ENCODE measurements at regions not wholly inside any gene's neighbourhood (a gene's known extent, or its start where the extent isn't known, plus 50 kb on each side); places are given as distances from the start of the nearest gene placed in this dataset.
A peak's percentile ranks its signal among the peaks of the same experiment; 100 is the strongest.

GRCh38 chr5:93117751-93118531 lies 463.1 kb downstream of the NR2F1-AS1 start:
- DNase-seq = no peak

GRCh38 chr5:93107805-93108520 lies 473.1 kb downstream of the NR2F1-AS1 start:
- no peak for DNase-seq

GRCh38 chr5:93107141-93107540 lies 473.9 kb downstream of the NR2F1-AS1 start:
- no peak for DNase-seq

GRCh38 chr5:93101661-93102060 lies 479.4 kb downstream of the NR2F1-AS1 start:
- DNase-seq = no peak

- DNase-seq = no peak
Measured at GRCh38 chr5:93100976-93101375, 480.0 kb downstream of the NR2F1-AS1 start.

- DNase-seq = no peak
Measured at GRCh38 chr5:93100428-93100827, 480.6 kb downstream of the NR2F1-AS1 start.

- no peak for DNase-seq
Measured at GRCh38 chr5:93099902-93100347, 481.1 kb downstream of the NR2F1-AS1 start.

- no peak for DNase-seq
Measured at GRCh38 chr5:93096561-93096960, 484.5 kb downstream of the NR2F1-AS1 start.

GRCh38 chr5:93092349-93093105 lies 488.5 kb downstream of the NR2F1-AS1 start:
- no peak for DNase-seq

GRCh38 chr5:93090698-93091097 lies 490.3 kb downstream of the NR2F1-AS1 start:
- no peak for DNase-seq

- DNase-seq = no peak
Measured at GRCh38 chr5:93088592-93089389, 492.2 kb downstream of the NR2F1-AS1 start.

GRCh38 chr5:93087326-93087725 lies 493.7 kb downstream of the NR2F1-AS1 start:
- no peak for DNase-seq

GRCh38 chr5:93082981-93083380 lies 498.0 kb downstream of the NR2F1-AS1 start:
- DNase-seq = no peak

- no peak for DNase-seq
Measured at GRCh38 chr5:93079046-93079445, 502.0 kb downstream of the NR2F1-AS1 start.

- peak in 52 of 56 donors; percentile 1 to 86 (median 32) for DNase-seq
Measured at GRCh38 chr5:93078082-93079038, 502.7 kb downstream of the NR2F1-AS1 start.

GRCh38 chr5:93076566-93076965 lies 504.5 kb downstream of the NR2F1-AS1 start:
- no peak for DNase-seq

GRCh38 chr5:93076096-93076495 lies 504.9 kb downstream of the NR2F1-AS1 start:
- no peak for DNase-seq

GRCh38 chr5:93073547-93073946 lies 507.5 kb downstream of the NR2F1-AS1 start:
- DNase-seq = no peak

GRCh38 chr5:93072831-93073459 lies 508.1 kb downstream of the NR2F1-AS1 start:
- DNase-seq = no peak

Measured in amygdala (tissue), 56 donors.